NCI-H1930 (cell line): ENCODE measurements at regions not wholly inside any gene's neighbourhood (a gene's known extent, or its start where the extent isn't known, plus 50 kb on each side); places are given as distances from the start of the nearest gene placed in this dataset.
"Not testable (repeated sequence)": the region's sequence is repeated elsewhere in the genome, so short reads cannot be mapped to it uniquely, and the experiment has no call there.

ENCODE experiments used
- DNase-seq, 2 experiments: peaks; one replicate each; lab custom pipeline; 2025; lab: John Stamatoyannopoulos, UW

DNA sequence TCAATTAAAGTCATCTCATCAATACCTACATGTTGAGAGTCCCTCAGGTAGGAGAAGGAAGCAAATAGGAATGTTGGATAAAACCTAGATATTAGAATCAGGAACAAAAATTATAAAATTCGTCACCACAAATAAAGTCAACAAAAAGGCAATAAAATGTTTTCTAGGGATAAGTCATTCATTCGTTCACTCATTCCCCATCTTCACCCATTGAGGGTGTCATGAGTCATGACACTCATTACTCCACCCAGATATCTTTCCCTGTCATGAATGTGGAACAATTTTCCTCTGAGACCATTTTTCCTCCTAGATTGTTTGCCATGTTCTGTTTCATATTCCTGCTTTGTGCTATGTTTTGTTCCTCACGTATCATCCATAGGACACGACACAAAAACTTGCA is 50.9 kb upstream of the OLIG3 start:
- no peak for DNase-seq

DNA sequence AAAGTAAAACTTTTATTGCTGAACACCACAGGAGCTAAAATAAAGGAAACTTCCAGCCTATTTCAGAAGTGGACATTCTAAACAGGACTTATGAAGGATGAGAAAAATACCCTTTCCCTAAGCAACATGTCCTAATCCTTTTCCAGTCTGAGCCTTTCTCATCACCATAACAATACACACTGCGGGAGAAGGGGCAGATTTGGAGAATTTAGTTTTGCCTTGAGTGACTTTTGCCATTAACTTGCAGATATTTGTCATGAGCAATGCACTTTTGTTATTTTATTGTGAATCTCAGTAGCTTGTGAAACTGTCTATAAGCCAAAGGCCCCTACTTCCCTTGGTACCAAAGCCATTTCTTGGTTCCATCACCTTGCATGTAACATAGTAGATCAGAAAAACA is 53.0 kb upstream of the OLIG3 start:
- DNase-seq = no peak

DNA sequence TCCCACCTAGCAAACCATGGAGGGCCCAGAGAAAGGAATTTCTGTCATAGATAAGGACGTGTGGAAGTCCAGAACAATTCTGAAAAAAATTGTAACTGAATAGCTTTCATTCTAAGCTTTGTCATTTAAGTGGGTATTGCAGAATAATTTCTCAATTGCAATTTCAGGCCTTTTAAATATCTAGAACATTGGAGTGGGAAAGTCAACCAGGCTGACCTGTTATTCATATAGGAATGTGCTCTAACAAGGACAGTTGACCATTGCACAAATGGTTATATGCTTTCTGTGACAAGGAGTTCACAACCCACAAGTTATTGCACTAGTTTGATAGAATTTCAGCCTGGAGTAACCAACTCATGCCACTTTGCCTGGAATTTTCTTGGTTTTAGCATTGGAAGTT is 53.4 kb upstream of the OLIG3 start:
- DNase-seq = no peak

DNA sequence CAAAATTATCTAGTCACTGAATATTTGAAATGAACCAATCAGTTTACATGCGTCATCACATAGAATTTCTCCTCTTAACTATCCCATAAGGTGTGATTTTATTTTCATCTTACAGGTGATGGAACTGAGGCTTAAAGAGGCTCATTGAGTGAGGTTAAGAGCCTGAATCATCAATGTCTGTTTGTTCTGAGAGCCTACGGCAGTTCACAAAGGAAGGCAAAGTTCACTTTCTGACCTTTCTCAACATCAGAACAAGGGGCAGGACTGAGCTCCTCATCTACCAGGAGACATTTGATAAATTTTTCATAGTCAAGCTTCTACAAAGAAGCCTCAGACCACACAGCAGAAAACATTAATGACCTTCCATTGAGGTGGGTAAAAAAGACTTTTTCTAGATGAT is 54.9 kb upstream of the OLIG3 start:
- no peak for DNase-seq

DNA sequence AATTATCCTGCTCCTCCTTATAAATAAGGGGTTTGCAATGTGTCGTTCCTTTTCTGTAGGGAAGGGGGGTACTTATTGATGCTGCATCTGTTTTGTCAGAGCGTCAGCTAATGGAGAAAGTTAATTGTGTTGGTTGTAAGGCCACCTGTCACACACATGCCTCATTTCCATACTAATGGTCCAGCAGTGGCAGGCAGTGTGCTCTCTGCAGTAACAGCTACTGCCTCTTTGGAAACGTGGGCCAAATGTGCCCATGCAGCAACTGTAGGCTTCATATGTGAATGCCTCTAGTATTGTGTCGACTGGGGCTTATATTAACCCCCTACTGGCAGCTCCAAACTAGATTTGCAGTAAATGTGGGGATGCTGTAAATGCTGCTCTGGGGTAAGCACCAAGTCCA is 56.3 kb upstream of the OLIG3 start:
- DNase-seq = peak; percentile 8 to 12

DNA sequence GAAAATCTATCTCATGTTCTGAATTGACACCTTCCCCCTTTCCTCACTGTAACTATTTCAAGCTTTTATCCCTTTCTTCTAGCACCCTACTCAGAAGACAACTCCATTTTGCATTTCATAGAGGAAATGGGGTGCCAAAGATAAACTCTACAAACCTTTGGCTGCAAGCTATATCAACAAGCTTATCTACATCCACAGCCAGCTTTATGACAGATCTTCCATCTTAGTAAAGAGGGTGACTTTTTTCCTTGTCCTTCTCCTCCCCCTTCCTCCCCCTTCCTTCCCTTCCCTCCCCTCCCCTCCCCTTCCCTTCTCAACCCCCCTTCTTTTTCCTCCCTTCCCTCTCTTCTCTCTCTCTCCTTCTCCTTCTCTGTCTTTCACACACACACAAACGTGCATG is 58.0 kb upstream of the OLIG3 start:
- no peak for DNase-seq

DNA sequence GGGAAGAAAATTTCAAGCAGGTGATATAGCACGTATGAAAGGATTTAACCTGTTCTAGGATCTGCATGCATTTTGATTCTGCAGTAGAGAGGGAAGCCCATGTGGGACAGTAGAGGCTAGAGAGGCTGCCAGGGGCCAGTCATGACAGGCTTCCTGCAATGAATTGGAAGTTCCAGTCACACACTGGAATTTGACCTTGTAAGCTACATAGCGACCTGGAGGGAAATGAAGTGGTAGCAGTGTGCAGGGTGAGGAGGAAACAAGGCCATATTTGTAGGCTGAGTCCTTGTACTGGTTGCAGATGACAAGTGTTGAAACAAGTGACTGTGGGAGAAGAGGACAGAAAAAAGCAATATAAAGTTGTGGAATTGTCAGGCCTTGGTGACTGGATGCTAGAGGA is 58.6 kb upstream of the OLIG3 start:
- DNase-seq = no peak

DNA sequence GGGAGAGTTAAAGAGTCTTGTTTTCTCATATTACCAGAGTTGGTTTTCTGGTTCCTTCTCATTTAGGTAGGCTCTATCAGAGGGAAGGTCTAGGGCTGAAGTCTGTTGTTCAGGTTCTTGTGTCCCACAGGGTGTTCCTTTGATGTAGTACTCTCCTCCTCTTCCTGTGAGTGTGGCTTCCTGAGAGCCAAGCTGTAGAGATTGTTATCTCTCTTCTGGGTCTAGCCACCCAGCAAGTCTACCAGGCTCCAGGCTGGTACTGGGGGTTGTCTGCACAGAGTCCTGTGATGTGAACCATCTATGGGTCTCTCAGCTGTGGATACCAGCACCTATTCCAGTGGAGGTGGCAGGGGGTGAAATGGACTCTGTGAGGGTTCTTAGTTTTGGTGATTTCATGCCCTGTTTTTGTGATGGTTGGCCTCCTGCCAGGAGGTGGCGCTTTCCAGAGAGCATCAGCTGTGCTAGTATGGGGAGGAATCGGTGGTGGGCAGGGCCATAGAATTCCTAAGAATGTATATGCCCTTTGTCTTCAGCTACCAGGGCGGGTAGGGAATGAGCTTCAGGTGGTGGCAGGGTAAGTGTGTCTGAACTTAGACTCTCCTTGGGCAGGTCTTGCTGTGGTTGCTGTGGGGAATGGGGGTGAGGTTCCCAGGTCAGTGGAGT is 65.5 kb upstream of the OLIG3 start:
- not testable (repeated sequence) for DNase-seq

DNA sequence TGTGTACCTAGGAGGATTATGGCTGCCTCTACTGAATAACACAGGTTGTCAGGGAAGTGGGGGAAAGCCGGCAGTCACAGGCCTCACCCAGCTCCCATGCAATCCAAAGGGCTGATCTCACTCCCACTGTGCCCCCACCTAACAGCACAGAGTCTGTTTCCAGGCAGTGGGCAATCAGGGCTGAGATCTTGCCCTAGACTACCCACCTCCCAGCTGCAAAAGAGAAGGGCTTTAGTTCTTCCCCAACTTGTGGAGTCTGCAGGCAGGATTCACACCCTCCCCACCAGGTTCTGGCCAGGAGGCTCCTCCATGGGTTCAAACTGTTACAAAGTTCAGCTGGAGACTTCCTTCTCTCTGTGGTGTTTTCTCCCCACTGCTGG is 66.0 kb upstream of the OLIG3 start:
- no peak for DNase-seq

DNA sequence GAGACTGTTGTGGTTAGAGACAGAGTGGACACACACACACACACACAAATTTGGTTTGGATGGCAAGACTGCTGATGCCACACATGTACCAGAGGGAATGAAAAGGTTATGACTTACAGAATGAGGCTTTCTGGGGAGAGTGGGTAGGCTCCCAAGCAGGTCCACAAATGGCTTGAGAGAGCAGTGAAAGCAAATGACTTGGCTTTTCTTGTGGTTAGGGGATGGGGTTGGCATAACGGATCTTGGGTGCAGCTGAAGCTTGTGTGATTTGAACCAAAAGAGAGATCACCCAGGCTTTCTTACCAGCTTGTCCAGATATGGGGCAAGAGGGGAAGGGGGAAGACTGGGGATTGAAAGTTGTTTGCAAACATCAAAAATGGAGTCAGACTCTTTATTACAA is 73.9 kb upstream of the OLIG3 start:
- no peak for DNase-seq

DNA sequence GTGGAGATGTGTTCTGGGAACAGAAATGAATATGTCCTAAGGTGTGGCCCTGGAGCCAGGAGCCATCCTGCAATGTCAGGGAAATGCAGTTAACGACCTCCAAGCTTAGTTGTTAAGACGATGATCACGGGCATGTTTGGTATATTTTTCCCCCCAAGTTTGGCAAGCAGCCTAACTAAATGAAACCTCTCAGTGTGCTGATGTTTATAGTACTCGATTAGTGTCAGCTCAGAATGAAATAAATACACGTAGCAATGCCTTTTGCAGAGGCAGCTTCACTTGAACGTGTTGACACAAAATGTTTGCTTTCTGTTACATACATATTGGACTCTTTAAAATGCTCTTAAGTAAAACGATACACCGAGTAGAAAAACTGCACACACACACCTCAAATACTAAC is 76.2 kb upstream of the OLIG3 start:
- DNase-seq = peak; percentile 32 to 87

DNA sequence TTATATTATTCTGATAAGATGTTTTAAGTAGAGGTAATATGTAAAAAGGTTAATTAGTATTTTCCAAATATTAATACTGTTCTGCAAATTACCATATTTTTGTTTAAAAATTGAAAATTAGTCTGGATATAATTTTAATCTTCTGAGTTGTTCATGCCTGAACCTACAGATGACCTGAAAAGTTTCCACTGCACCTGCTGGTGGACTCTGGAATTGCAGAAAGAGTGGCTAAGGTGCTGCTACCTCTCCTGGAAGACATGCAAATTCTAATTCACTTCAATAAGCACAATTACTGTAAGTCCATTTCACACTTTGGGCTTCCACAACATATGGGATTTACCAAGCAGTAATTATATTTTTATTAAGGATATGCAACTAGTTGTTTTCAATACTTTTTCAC is 77.7 kb upstream of the OLIG3 start:
- DNase-seq = no peak

DNA sequence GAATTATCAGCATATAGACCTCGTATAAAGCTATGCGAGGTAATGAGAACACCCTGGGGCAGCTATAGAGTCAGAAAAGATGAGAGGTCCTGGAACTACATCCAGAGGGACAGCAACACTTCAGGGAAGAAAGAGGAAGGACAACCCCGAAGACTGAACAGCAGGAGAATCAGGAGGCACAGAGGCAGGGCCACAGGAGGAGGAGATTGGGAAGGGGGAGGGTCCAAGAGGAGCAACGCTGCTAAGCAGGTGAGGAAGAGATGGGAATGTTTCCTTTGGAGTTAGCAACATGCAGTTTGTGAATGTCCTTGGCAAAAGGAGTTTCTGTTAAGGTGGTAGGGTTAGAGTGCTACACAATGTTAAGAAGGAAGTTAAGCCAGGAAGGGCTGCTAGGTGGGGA is 79.5 kb upstream of the OLIG3 start:
- DNase-seq = no peak

DNA sequence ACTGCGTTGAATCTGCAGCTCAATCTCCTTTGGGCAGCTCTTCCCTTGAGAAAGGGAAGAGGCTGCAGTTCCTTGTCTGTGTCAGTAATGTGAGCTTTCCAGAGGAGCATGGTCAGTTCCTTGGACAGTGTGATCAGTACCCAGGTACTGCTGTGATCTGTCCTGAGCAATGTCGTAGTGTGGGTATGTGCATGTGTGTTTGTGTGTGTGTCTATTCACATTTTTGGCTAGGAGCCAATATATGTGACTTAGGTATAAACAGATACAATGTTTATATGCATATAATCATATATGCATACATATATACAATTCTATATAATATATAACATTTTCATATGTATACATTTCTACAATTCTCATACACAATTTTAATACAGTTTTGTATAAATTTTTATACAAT is 85.4 kb upstream of the OLIG3 start:
- DNase-seq = no peak

DNA sequence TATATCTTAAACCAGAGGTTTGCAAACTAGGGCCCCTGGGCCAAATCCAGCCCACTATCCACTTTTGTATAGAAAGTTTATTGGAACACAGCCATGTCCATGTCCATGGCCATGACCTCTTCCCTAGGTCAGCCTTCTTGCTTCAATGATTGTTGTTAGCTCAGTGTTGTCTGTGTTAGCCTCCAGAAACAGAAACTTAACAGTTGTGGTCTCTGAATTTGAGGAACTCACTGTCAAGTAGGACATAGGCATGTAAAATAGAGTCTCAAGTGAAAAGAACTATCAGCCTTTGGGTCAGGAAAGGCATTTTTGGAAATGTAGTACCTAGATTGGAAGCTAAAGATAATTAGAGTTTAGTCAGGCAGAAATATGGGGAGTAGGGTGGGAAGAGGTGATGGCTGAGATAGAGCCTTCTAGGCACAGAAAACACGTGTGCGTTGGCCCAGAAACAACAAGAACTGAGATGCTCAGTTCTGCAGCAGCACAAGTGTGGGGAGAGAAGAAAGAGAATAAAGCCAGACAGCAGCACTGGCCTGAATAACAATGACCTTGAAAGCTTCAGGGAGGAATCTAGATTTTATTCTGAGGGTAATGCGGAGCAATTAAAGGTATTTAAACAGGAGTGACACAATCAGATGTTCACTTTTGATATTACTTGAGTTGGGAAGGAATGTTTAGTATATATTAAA is 87.0 kb upstream of the OLIG3 start:
- DNase-seq = no peak

DNA sequence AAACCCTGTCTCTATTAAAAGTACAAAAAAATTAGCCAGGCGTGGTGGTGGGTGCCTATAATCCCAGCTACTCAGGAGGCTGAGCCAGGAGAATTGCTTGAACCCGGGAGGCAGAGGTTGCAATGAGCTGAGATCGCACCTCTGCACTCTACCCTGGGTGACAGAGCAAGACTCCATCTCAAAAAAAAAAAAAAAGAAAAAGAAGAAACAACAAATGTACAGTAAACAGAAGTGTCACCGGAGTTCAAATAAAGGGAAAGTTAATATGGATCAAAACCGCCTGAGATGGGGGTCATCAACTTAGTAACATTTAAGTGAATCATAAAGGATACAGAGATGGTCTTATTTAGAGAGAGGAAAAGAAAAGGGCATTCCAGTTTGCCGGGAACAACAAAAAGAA is 89.3 kb upstream of the OLIG3 start:
- DNase-seq = not testable (repeated sequence)

DNA sequence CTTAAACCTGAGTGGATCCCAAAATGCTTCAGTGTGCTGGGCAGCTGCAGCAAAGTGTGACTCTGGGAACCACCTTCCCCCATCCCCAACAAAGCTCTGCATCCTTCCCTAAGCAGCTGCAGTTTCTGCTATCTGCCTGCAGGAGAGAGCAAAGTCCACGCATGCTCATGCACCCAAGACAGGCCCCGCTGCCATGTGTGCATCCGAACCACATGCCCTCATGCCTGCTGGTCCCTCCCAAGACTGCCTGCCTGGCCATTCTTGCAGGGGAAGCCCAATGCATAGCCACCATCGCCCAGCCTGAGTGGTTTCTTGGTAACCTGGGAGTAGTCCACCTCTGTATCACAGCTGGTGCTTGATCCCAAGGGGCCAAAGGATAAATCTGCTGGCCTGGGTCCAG is 94.3 kb upstream of the OLIG3 start:
- DNase-seq = no peak

DNA sequence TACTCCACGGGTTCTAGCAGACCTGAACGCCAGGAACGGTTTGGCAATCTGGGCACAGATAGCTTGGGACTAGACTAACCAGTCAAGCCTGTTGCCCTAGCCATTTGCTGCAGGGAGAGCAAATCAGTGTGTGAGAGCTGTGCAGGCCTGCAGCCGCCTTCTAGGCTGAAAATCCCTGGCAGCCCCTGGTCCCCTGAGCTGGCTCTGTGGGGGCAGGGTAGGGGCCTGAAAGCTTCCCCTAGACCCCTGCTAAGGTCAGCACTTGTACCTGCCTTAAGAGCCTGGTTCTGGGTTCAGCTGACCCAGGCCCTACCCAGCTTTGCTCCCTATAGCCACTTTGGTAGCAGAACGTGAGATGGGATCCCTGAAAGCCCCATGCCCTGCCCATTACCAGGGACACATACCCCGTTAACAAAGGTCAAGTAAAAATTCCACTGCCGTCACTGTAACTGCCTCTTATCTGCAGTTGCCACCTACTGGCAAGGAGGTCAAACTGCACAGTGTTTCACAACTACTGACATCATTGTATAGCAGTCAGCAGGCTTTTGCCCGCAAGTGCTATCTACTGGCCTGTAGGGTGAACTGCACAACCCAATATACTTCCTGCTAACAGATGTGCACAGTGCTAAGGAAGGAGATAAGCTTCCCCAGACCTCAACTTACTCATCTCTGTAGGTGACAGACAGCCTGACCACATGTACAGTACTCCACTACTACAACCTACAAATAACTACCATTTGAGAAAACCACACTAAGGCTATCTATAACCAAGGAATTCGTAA is 95.1 kb upstream of the OLIG3 start:
- peak in 1 of 2 experiments; percentile 35 for DNase-seq

DNA sequence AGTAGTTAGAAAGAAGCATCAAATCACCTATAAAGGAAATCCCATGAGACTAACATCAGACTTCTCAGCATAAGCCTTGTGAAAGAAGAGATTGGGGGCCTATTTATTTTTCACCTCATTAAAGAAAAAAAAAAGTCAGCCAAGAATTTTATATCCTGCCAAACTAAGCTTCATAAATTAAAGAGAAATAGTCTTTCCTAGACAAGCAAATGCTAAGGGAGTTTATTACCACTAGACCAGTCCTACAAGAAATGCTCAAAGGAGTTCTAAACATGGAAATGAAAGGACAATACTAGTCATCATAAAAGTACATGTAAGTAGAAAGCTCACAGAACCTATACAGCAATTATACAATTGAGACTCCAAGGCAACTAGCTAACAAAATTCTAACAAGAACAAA is 96.5 kb upstream of the OLIG3 start:
- DNase-seq = no peak

DNA sequence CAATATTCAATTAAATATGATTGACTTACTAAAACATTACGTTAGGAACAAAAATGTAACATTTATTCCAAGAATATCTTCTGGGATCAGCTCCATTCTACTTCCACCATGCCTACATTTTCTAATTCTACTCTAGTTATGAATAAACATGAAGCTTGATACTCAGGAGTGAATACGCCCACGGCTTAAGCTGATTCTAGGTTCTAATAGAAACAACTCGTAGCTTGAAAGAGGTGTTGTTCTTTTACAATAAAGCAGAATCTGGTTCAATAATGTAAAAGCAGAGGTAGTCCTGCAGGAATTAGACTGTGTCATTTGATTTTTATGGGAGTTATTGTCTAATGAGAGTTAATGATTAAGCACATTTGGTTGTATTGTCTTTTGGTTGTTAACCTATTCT is 107.3 kb upstream of the OLIG3 start:
- DNase-seq = no peak

DNA sequence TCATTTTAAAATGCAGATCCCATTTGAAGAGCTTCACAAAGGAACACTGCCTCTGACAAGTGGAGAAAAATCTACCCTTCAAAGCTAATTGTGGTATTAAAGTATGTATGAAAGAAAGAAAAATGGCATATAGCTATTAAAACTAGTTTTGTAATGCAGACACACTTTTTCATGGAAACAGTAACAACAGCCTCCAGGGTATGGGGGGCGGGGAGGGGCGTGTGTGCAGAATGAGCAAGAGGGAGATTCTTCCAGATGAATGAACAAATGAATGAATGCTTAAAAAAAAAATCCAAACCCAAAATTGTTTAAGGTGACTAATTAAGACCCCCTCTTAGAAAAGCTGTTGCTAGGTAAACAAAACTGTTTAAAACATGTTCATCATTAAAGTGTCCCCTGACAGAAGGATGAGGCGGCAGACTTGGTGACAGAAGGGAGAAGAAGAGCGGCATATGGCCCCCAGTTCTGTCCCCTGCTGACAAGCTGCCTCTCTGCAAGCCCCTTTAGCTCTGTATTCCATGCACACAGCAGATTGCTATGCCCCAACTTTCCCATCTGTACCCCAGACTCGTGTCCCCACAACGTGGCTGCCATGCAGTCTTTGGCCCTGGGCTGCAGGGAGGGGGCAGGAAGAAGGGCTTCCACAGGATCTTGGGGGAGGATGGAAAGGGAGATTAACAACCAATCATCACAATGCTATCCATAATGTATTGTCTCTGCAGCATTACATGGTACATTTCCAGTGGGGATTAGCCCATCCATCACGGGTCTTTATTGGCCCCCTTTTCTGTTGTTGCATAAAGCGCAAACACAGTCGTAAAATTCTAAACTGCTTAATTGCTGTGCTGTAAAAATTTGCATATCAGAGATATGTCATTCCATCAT is 108.4 kb upstream of the OLIG3 start:
- no peak for DNase-seq

DNA sequence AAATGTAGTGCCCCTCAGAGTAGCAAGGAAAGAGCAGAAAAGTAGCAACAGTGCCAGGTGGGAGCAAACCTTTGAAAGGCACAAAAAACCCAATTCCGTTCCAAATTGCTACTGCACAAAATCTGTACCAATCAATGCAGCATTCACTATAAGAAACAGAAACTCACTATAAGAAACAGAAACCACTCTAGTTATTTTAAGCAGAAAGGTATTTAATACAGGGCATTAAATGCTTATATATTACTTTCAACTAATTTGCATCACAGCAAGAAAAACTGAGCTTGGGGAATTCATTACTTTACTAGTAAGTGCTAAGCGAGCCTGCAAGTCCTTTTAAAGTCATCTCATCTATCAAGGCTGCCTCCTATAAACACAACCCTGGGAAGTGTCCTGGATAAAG is 116.5 kb upstream of the OLIG3 start:
- no peak for DNase-seq
